Keratinocyte (primary cell): ENCODE measurements at regions not wholly inside any gene's neighbourhood (a gene's known extent, or its start where the extent isn't known, plus 50 kb on each side); places are given as distances from the start of the nearest gene placed in this dataset.
A peak's percentile ranks its signal among the peaks of the same experiment; 100 is the strongest.

ENCODE experiments used
- DNase-seq: peaks from one replicate; pipeline ENCODE4 v3.0.0-alpha.2; 2011; ENCODE audit warnings: low read depth, missing footprints, low spot score
- FAIRE-seq: peaks from 2 replicates; lab custom pipeline; 2011; peaks lifted over from hg19 to GRCh38; lab: Jason Lieb, UNC
- H2AFZ ChIP-seq: 2 replicates; pipeline ENCODE4 v1.6.0; 2012; ENCODE audit warnings: low read length, control low read depth, inconsistent platforms; ENCODE audit not compliant: control insufficient read depth
- H3K27ac ChIP-seq: 2 replicates; pipeline ENCODE4 v1.5.1; 2011; ENCODE audit warnings: low read length; ENCODE audit not compliant: control insufficient read depth, insufficient read depth
- H3K27me3 ChIP-seq: 3 replicates; pipeline ENCODE4 v1.6.0; 2011; ENCODE audit warnings: low read length; ENCODE audit not compliant: control insufficient read depth, insufficient read depth; ENCODE audit errors: extremely low read depth
- H3K36me3 ChIP-seq, 2 experiments: 2 replicates in 1 of 2; 3 replicates in 1 of 2; pipeline ENCODE4 v1.5.1; 2011; ENCODE audit warnings: low read length in 2 of 2, mild to moderate bottlenecking in 1 of 2; ENCODE audit not compliant: control insufficient read depth in 2 of 2, insufficient read depth in 2 of 2; ENCODE audit errors: extremely low read depth in 1 of 2
- H3K4me1 ChIP-seq: 3 replicates; pipeline ENCODE4 v1.5.1; 2011; ENCODE audit warnings: low read length; ENCODE audit not compliant: control insufficient read depth, insufficient read depth; ENCODE audit errors: extremely low read depth
- H3K4me2 ChIP-seq: 3 replicates; pipeline ENCODE4 v1.6.0; 2011; ENCODE audit warnings: low read depth, low read length; ENCODE audit not compliant: control insufficient read depth, insufficient read depth; ENCODE audit errors: extremely low read depth
- H3K4me3 ChIP-seq, 3 experiments: fragments of 200-600 bp in 1 of 3; sonication (generic) in 1 of 3; 2 replicates in 2 of 3; 3 replicates in 1 of 3; pipeline ENCODE4 v1.5.1; 2011 to 2016; ENCODE audit warnings: low read length in 3 of 3, mild to moderate bottlenecking in 3 of 3, control low read depth in 2 of 3, inconsistent platforms in 1 of 3, low read depth in 1 of 3, mixed read lengths in 1 of 3, mixed run types in 1 of 3, moderate library complexity in 1 of 3; ENCODE audit not compliant: control insufficient read depth in 2 of 3, insufficient read depth in 2 of 3; ENCODE audit errors: extremely low read depth in 1 of 3
- H3K79me2 ChIP-seq: 2 replicates; pipeline ENCODE4 v1.6.0; 2012; ENCODE audit warnings: low read length; ENCODE audit not compliant: control insufficient read depth, insufficient read depth
- H3K9ac ChIP-seq: 3 replicates; pipeline ENCODE4 v1.6.0; 2011; ENCODE audit warnings: low read length; ENCODE audit not compliant: control insufficient read depth, insufficient read depth; ENCODE audit errors: extremely low read depth
- H3K9me1 ChIP-seq: 3 replicates; pipeline ENCODE4 v1.6.0; 2011; ENCODE audit warnings: low read length; ENCODE audit not compliant: control insufficient read depth, insufficient read depth; ENCODE audit errors: extremely low read depth
- H3K9me3 ChIP-seq: 2 replicates; pipeline ENCODE4 v1.5.1; 2012; ENCODE audit warnings: low read depth, low read length; ENCODE audit not compliant: control insufficient read depth
- H4K20me1 ChIP-seq: 3 replicates; pipeline ENCODE4 v1.6.0; 2011; ENCODE audit warnings: low read length; ENCODE audit not compliant: control insufficient read depth, insufficient read depth; ENCODE audit errors: extremely low read depth
- EZH2 ChIP-seq: IDR thresholded peaks from one replicate; pipeline ENCODE4 v1.6.1; 2012; ENCODE audit warnings: inconsistent platforms, mild to moderate bottlenecking, low read length, moderate library complexity
- dilution Hi-C: fragments of 300-500 bp; cut with MboI; formaldehyde crosslinking; loops from one replicate; pipeline ENCODE4 v1.7.0; 2020; ENCODE audit warnings: low sequenced_read_pairs; ENCODE audit not compliant: extremely low pct_ligation_motif_present
- TF ChIP-seq, protein P1 (sequence below), 3 experiments: IDR thresholded peaks in 1 of 3; conservative IDR thresholded peaks in 1 of 3; optimal IDR thresholded peaks in 1 of 3; 2 replicates in 2 of 3; 3 replicates in 1 of 3; pipeline versions ENCODE3 to v1.5.1; 2011; ENCODE audit warnings: low read length in 3 of 3, mild to moderate bottlenecking in 3 of 3, moderate library complexity in 2 of 3, control low read depth in 1 of 3, inconsistent platforms in 1 of 3; ENCODE audit not compliant: insufficient read depth in 2 of 3; ENCODE audit errors: extremely low read depth in 1 of 3

DNA sequence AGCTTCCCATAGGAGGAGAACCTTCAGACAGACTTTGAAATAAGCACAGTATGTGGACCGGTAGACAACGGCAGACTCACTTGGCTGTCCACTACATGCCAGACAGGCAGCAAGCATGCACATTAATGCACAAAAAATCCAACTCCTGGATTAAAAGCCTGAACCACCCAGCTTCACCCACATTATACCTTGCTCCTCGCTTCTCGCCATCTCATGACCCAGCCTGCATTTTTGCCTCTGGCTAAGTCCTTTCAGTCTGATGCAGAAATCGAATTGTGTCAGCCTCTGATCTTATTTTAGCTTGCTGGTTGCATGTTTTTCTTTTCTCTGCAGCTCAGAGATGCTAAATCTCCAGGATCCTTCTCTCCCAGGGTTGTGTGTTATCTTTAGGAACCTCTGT lies 358.7 kb downstream of the RFC3 start:
- Histone ChIP-seq H3K79me2 (no peaks in the 10 kb centered on the region), H2AFZ (peak overlapping the region; percentile 68), H3K9ac (no peak overlapping the region), H4K20me1 (no peaks in the 10 kb centered on the region), H3K9me3 (no peaks in the 10 kb centered on the region), H3K4me3 (no peak overlapping the region), H3K4me1 (peaks cover 25% of the 10 kb centered on the region), H3K36me3 (no peaks in the 10 kb centered on the region), H3K9me1 (no peaks in the 10 kb centered on the region), H3K27me3 (no peaks in the 10 kb centered on the region), H3K4me2 (peak overlapping the region; percentile 44), H3K27ac (no peak overlapping the region)
- TF ChIP-seq, protein P1, sequence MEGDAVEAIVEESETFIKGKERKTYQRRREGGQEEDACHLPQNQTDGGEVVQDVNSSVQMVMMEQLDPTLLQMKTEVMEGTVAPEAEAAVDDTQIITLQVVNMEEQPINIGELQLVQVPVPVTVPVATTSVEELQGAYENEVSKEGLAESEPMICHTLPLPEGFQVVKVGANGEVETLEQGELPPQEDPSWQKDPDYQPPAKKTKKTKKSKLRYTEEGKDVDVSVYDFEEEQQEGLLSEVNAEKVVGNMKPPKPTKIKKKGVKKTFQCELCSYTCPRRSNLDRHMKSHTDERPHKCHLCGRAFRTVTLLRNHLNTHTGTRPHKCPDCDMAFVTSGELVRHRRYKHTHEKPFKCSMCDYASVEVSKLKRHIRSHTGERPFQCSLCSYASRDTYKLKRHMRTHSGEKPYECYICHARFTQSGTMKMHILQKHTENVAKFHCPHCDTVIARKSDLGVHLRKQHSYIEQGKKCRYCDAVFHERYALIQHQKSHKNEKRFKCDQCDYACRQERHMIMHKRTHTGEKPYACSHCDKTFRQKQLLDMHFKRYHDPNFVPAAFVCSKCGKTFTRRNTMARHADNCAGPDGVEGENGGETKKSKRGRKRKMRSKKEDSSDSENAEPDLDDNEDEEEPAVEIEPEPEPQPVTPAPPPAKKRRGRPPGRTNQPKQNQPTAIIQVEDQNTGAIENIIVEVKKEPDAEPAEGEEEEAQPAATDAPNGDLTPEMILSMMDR (optimal IDR thresholded peaks at IDR 0.05 in 1 of 3, IDR thresholded peaks at IDR 0.05 in 1 of 3, conservative IDR thresholded peaks at IDR 0.05 in 1 of 3; ENCODE audit: extremely low read depth in 1 of 3, insufficient read depth in 2 of 3, low read length in 3 of 3) = no peak
- TF ChIP-seq EZH2 = no peak
- dilution Hi-C loops = no loop called here
- DNase-seq (no peak), FAIRE-seq (peak; percentile 65)

DNA sequence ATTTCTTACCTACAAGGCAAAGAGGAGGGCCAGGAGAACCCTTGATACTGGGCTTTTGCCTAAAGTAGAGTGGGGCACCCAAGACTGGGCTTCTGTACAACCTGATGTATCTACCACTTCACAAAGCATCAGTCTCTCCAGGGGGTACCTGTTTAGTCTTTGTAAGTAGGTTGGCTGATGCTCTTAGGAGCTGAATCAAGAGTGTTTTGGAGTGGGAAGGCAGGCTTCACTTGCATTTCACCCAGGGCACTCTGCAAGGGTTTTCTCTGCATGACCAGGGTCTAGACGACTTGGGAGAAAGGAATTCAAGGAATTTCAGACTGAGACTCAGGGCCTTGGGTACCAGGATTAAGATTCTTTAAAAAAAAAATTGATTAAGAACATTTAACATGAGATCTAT lies 361.5 kb downstream of the RFC3 start:
- Histone ChIP-seq H3K27me3 (no peaks in the 10 kb centered on the region), H3K79me2 (no peaks in the 10 kb centered on the region), H2AFZ (no peak overlapping the region), H3K9me3 (no peaks in the 10 kb centered on the region), H3K4me3 (no peak overlapping the region), H3K9me1 (no peaks in the 10 kb centered on the region), H4K20me1 (no peaks in the 10 kb centered on the region), H3K4me1 (peaks cover 16% of the 10 kb centered on the region), H3K9ac (no peak overlapping the region), H3K27ac (no peak overlapping the region), H3K4me2 (peak overlapping the region; percentile 16), H3K36me3 (no peaks in the 10 kb centered on the region)
- TF ChIP-seq, protein P1 (optimal IDR thresholded peaks at IDR 0.05 in 1 of 3, IDR thresholded peaks at IDR 0.05 in 1 of 3, conservative IDR thresholded peaks at IDR 0.05 in 1 of 3; ENCODE audit: extremely low read depth in 1 of 3, insufficient read depth in 2 of 3, low read length in 3 of 3) = no peak
- TF ChIP-seq EZH2 = no peak
- no peak for DNase-seq
- dilution Hi-C loops = no loop called here
- no peak for FAIRE-seq
